Umbilical cord (tissue), 1 donor: ENCODE measurements at regions not wholly inside any gene's neighbourhood (a gene's known extent, or its start where the extent isn't known, plus 50 kb on each side); places are given as distances from the start of the nearest gene placed in this dataset.

Experiments used
- DNase-seq: peaks from one replicate; pipeline ENCODE4 v3.0.0-alpha.2; 2015; ENCODE audit warnings: low spot score

DNA sequence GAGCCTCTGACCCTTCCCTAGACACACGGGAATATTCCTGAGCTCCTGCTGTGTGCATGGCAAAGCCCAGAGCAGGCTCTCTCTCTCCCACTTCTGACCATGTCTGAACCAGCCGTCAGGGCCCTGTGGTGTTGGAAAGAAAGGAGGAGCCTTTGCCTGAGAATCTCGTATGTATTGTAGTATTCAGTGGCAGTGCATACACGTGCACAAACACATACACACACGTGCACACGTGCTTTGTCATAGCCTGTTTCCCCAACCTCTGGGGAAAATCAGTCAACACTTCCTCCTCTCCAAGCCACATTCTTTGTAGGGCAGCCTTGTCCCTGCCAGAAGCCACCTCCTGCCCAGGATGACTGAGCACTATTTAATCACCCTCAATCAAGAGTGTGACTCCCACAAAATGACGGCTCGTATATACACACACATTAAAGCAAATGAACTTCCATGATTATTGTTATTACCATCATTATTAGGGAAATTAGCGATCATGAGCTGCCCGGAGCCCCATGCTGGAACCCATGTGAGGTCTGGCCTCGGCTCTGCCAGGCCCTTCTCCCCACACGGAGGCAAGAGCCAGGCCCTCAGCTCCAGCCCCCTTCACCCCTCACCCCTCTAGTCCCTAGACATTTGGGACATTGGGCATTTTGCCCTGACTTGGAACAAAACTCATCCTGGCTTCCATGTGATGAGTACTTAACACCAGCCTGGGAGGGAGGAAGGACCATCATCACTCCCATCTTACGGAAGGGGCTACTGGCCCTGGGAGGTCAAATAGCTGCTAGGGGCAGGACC, 331.9 kb downstream of the NPHP4 start:
- no peak for DNase-seq

GRCh38 chr1:5659606-5660005, 332.6 kb downstream of the NPHP4 start:
- DNase-seq: no peak

- no peak for DNase-seq
Measured at GRCh38 chr1:5658340-5659316, 333.6 kb downstream of the NPHP4 start.

GRCh38 chr1:5651964-5652821, 340.0 kb downstream of the NPHP4 start:
- DNase-seq: peak; percentile 23

- DNase-seq: no peak
Measured at GRCh38 chr1:5651473-5651872, 340.8 kb downstream of the NPHP4 start.

- DNase-seq: no peak
Measured at GRCh38 chr1:5651027-5651410, 341.2 kb downstream of the NPHP4 start.

DNA sequence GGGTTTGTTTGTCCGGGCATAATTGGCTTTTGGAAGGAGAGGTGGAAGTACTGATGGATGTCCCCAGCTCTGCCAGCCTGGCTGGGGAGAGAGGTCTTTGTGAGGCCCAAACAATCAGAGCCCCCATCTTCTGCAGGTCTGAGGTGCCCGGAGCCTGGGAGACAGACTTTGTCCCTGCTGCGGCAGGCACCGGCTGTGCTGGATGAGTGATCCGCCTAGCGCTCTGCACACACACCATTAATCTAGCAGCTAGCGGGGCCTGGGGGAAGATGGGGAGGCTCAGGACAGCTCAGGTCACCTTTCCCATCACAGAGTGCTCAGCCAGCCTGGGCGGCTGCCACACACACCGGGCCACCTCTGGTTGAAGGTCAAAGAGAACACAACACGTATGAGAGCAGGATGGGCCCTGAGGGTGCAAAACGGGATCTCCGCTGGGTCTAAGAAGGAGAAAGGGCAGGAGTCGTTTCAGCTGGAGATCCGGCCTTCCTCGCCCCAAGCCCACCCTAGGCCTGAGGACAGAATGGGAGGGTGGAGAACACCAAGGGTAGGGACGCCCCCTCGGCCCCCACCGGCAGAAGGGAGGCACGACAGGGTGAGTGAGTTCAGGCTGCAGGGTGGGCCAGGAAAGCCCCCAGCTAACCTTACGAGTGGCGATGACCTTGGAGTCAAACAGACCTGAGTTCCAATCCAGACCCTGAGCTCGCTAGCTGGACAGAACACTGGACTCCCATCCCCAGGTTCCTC, 341.8 kb downstream of the NPHP4 start:
- DNase-seq: no peak

GRCh38 chr1:5649795-5650194, 342.4 kb downstream of the NPHP4 start:
- DNase-seq: no peak

- DNase-seq: no peak
Measured at GRCh38 chr1:5649166-5649551, 343.1 kb downstream of the NPHP4 start.

GRCh38 chr1:5648410-5649165, 343.6 kb downstream of the NPHP4 start:
- no peak for DNase-seq

DNA sequence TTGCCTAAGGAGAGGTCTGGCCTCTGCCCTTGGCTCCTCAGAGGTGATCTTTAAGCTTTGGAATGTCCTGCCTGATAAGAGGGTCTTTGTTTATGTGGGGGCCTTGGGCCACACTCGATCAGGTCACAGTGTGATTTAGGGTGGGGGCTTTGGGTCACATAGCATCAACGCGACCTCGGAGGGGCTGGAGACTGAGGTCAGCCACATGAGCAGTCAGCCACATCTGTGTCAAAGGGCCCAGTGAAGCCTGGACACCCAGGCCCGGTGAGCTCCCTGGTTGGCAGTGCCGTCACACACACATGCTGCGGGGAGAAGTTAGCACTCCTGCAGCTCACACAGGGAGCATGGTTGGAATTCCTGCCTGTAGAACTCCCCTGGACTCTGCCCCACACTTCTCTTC, 345.0 kb downstream of the NPHP4 start:
- DNase-seq: no peak

DNA sequence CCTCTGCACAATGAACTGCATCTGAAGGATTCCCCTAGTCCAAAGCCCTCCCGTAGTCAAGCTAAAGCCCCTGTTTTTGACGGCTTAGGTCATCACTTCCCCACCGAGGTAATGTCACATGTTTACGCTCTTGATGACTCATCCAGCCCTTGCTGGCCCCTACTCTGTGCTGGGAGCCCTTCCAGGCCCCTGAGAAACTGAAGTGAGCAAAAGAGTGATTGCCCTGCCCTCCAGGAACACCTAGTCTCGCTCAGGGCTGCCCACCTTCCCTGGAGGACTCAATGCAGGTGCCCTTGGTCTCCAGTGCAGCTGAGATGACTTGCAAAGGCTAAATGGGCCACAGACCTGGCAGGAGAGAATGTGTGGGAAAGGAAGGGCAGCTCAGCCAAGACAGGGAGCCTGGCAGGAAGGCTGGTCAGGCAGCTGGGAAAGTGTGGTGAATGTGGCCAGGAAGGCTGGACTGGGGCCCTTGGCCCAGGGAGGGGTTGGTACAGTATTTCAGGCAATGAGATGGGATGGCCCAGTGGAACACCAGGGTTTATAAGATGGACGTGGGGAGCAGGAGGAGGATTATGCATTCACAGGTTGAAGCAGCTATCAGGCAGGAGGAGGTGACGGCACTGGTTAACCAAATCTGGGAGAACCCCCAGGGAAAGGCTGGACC, 345.6 kb downstream of the NPHP4 start:
- DNase-seq: no peak

DNA sequence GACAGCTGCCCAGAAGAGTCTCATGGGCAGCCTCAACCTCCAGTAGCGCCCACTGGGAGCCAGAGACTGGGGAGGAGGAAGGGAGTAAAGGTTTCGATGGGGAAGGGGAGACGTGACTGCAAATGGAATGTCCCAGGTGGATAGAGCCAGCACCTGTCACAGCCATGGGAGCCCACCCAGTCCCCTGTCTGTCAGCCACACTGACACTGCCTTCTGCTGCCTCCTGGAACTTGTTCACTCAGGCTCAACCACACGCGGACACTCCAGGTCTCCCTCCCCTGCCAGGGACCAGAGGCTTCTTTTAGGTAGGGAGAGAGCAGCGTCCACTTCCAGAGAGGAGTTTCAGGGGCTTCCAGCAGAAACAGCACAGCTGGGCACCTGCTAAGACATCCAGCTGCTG, 346.3 kb downstream of the NPHP4 start:
- DNase-seq: no peak

- no peak for DNase-seq
Measured at GRCh38 chr1:5645135-5645399, 347.2 kb downstream of the NPHP4 start.

GRCh38 chr1:5644281-5645134, 347.7 kb downstream of the NPHP4 start:
- no peak for DNase-seq

GRCh38 chr1:5643360-5644107, 348.7 kb downstream of the NPHP4 start:
- DNase-seq: no peak

DNA sequence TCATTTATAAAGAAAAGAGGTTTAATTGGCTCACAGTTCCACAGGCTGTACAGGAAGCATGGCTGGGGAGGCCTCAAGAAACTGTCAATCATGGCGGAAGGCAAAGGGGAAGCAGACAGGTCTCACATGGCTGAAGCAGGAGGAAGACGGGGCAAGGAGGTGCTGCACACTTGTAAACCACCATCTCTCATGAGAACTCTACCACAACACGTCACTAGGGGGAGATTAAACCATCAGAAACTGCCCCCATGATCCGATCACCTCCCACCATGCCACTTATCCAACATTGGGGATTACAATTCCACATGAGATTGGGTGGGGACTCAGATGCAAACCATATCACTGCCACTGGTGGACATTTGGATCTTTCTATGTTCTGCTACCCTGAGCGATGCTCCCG, 351.4 kb downstream of the NPHP4 start:
- no peak for DNase-seq

DNA sequence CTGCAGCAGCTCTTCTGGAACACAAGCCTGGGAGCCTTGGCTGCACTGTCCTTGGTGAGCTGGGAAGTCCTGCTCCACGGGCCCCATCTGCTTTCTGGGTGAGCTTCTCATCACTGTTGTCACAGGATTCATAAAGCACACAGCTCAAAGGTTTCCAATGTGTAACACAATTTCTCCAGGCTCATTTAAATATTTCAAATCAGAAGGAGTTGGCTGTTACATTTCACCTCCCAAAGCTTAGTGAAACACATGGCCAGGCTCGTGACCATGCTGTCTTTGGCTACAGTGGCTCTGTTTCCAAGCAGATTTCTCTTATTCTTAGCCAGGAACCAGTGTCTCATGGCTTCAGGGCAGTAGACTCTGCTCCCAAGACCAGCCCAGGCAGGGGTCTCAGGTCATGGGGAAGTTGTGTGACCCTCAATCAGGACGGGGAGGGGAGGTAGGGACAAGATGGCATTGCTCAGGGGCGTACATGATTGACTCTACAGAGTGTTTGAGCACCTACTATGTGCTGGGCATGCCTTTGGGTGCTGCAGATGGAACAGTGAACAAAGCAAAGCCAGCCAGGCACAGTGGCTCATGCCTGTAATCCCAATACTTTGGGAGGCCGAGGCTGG, 353.0 kb downstream of the NPHP4 start:
- DNase-seq: no peak
